ENCODE measurements at regions not wholly inside any gene's neighbourhood (a gene's known extent, or its start where the extent isn't known, plus 50 kb on each side); places are given as distances from the start of the nearest gene placed in this dataset.

GRCh38 chr13:87919956-87920355 lies 248.8 kb downstream of the SLITRK5 start:
- TF ChIP-seq EP300 (IDR thresholded peaks at IDR 0.05; ENCODE audit: low read depth) = no peak
- TF ChIP-seq POLR2AphosphoS5 (IDR thresholded peaks at IDR 0.05) = no peak
- no peak for TF ChIP-seq CTCF (IDR thresholded peaks at IDR 0.05)
- TF ChIP-seq POLR2A (IDR thresholded peaks at IDR 0.05) = no peak
